CD14-positive monocyte (primary cell): ENCODE measurements at regions not wholly inside any gene's neighbourhood (a gene's known extent, or its start where the extent isn't known, plus 50 kb on each side); places are given as distances from the start of the nearest gene placed in this dataset.

Experiments
- DNase-seq, 3 donors: peaks; one replicate each; pipeline ENCODE4 v3.0.0-alpha.2; 2011 to 2022
- H2AFZ ChIP-seq: 2 replicates; pipeline ENCODE4 v1.6.0; 2012; ENCODE audit warnings: mild to moderate bottlenecking, low read depth, low read length, inconsistent platforms; ENCODE audit not compliant: insufficient read depth, poor library complexity, severe bottlenecking
- H3K27ac ChIP-seq, 2 donors: 1 replicate in 1 of 2; 2 replicates in 1 of 2; pipeline ENCODE4 v1.5.1; 2012 to 2013; ENCODE audit warnings: low read length in 2 of 2, control low read depth in 1 of 2, inconsistent platforms in 1 of 2, low read depth in 1 of 2, mild to moderate bottlenecking in 1 of 2
- H3K27me3 ChIP-seq, 2 donors: one replicate each; pipeline versions ENCODE4 v1.6.0 to v1.6.1; 2011 to 2013; ENCODE audit warnings: low read length in 2 of 2; ENCODE audit not compliant: control insufficient read depth in 2 of 2, insufficient read depth in 2 of 2
- H3K36me3 ChIP-seq, 2 donors: replicated peaks in 1 of 2; 1 replicate in 1 of 2; 2 replicates in 1 of 2; pipeline versions ENCODE4 v1.5.1 to v1.6.1; 2012 to 2013; ENCODE audit warnings: low read length in 2 of 2, control low read depth in 1 of 2, inconsistent platforms in 1 of 2, mild to moderate bottlenecking in 1 of 2; ENCODE audit not compliant: insufficient read depth in 2 of 2, control insufficient read depth in 1 of 2
- H3K4me1 ChIP-seq, 2 donors: 1 replicate in 1 of 2; 2 replicates in 1 of 2; pipeline versions ENCODE4 v1.5.1 to v1.6.1; 2012 to 2013; ENCODE audit warnings: low read length in 2 of 2, control low read depth in 1 of 2, inconsistent platforms in 1 of 2, mild to moderate bottlenecking in 1 of 2, moderate library complexity in 1 of 2; ENCODE audit not compliant: insufficient read depth in 2 of 2, control insufficient read depth in 1 of 2
- H3K4me2 ChIP-seq: replicated peaks from 2 replicates; pipeline ENCODE3; 2012; ENCODE audit warnings: low read length, moderate library complexity, mild to moderate bottlenecking; ENCODE audit not compliant: poor library complexity, severe bottlenecking; ENCODE audit errors: extremely low read depth
- H3K4me3 ChIP-seq, 3 experiments: fragments of 200-600 bp in 1 of 3; sonication (generic) in 1 of 3; replicated peaks in 1 of 3; 1 replicate in 2 of 3; 2 replicates in 1 of 3; pipeline ENCODE4 v1.5.1; 2011 to 2013; ENCODE audit warnings: low read length in 3 of 3, mild to moderate bottlenecking in 3 of 3, control low read depth in 2 of 3, low read depth in 2 of 3, inconsistent platforms in 1 of 3, moderate library complexity in 1 of 3
- H3K79me2 ChIP-seq: 2 replicates; pipeline ENCODE4 v1.6.0; 2012; ENCODE audit warnings: mild to moderate bottlenecking, control low read depth, inconsistent platforms, low read length, moderate library complexity; ENCODE audit not compliant: insufficient read depth
- H3K9ac ChIP-seq: 2 replicates; pipeline ENCODE4 v1.6.0; 2017; ENCODE audit warnings: low read length, mild to moderate bottlenecking; ENCODE audit not compliant: insufficient read depth, poor library complexity, severe bottlenecking
- H3K9me3 ChIP-seq, 2 donors: replicated peaks in 1 of 2; 1 replicate in 1 of 2; 2 replicates in 1 of 2; pipeline versions ENCODE4 v1.5.1 to v1.6.1; 2012 to 2013; ENCODE audit warnings: low read length in 2 of 2, control low read depth in 1 of 2; ENCODE audit not compliant: control insufficient read depth in 1 of 2, insufficient read depth in 1 of 2
- H4K20me1 ChIP-seq: 2 replicates; pipeline ENCODE4 v1.6.0; 2012; ENCODE audit warnings: mild to moderate bottlenecking, low read length, control low read depth, moderate library complexity; ENCODE audit not compliant: insufficient read depth
- H3K27ac Mint-ChIP-seq, 7 donors: one replicate each; pipeline ENCODE4 v1.8.0; 2020; ENCODE audit warnings: mild to moderate bottlenecking in 7 of 7, mixed read lengths in 7 of 7, moderate library complexity in 6 of 7, inconsistent platforms in 2 of 7
- H3K27me3 Mint-ChIP-seq, 3 donors: one replicate each; pipeline ENCODE4 v1.8.0; 2021 to 2022; ENCODE audit warnings: low read depth in 3 of 3, mild to moderate bottlenecking in 3 of 3, mixed read lengths in 3 of 3, moderate library complexity in 3 of 3, inconsistent platforms in 1 of 3
- H3K36me3 Mint-ChIP-seq, 2 donors: one replicate each; pipeline ENCODE4 v1.8.0; 2020; ENCODE audit warnings: mixed read lengths in 2 of 2, inconsistent platforms in 1 of 2, mild to moderate bottlenecking in 1 of 2
- H3K4me1 Mint-ChIP-seq: one replicate; pipeline ENCODE4 v1.8.0; 2020; ENCODE audit warnings: mild to moderate bottlenecking, mixed read lengths
- H3K4me3 Mint-ChIP-seq, 2 donors: one replicate each; pipeline ENCODE4 v1.8.0; 2020; ENCODE audit warnings: mild to moderate bottlenecking in 2 of 2, mixed read lengths in 2 of 2, moderate library complexity in 1 of 2
- H3K9me3 Mint-ChIP-seq, 7 donors: one replicate each; pipeline ENCODE4 v1.8.0; 2020 to 2022; ENCODE audit warnings: mixed read lengths in 7 of 7, mild to moderate bottlenecking in 6 of 7, moderate library complexity in 6 of 7, inconsistent platforms in 2 of 7
- CTCF ChIP-seq: fragments of 200-600 bp; IDR thresholded peaks from one replicate; pipeline ENCODE4 v1.8.0; 2022; ENCODE audit warnings: antibody characterized with exemption, mild to moderate bottlenecking
- WGBS: methylation state at CpG from one replicate; pipeline ENCODE4 v1.1.5; 2013; ENCODE audit warnings: missing lambda C conversion rate; ENCODE audit not compliant: insufficient coverage; 5-methylcytosine and 5-hydroxymethylcytosine counted together
- intact Hi-C, 2 donors: fragments of 100-400 bp; cut with micrococcal nuclease; formaldehyde crosslinking; loops; one replicate each; pipeline versions ENCODE4 v1.15.0 to v1.15.1; 2023

DNA sequence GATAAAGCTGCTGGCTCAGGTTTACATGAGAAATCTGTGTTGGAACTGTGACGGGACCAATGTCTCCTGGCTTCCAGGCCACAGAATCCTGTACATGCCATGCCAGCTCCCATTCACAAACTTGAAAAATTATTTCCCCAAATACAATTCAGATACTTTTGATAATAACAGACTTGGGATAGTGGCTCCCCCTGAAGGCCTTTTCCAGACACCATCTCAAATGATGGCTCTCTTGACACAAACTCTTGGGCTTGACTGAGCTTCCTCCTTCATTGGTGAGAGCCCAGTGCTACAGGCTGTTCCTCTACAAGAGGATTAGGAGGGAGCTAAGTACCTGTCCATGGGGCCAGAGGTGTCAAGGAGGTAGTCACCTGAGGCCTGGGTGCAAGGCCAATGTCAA lies 104.7 kb upstream of the PAX6 start:
- WGBS: 100% methylated on average over 1 of the region's 1 CpG
- Mint-ChIP-seq H3K36me3 (no peaks in the 10 kb centered on the region), H3K4me1 (no peaks in the 10 kb centered on the region), H3K9me3 (peaks cover 0 to 3% (median 0%) of the 10 kb centered on the region in 7 donors), H3K4me3 (no peak overlapping the region), H3K27ac (no peak overlapping the region), H3K27me3 (peaks cover 2 to 6% (median 2%) of the 10 kb centered on the region in 3 donors)
- no peak overlapping the region for H3K9ac ChIP-seq
- no peaks in the 10 kb centered on the region for H4K20me1 ChIP-seq
- H3K9me3 ChIP-seq: no peaks in the 10 kb centered on the region
- no peaks in the 10 kb centered on the region for H3K79me2 ChIP-seq
- H3K4me2 ChIP-seq: no peak overlapping the region
- DNase-seq: no peak
- no peak overlapping the region for H2AFZ ChIP-seq
- H3K36me3 ChIP-seq: no peaks in the 10 kb centered on the region
- no peaks in the 10 kb centered on the region for H3K27me3 ChIP-seq
- H3K4me1 ChIP-seq: no peaks in the 10 kb centered on the region
- TF ChIP-seq CTCF: no peak
- no peak overlapping the region for H3K27ac ChIP-seq
- intact Hi-C loops: no loop called here
- H3K4me3 ChIP-seq: no peak overlapping the region

- 100% methylated on average over 1 of the region's 1 CpG for WGBS
- Histone ChIP-seq H3K27me3 (no peaks in the 10 kb centered on the region), H4K20me1 (no peaks in the 10 kb centered on the region), H3K4me2 (no peak overlapping the region), H3K27ac (no peak overlapping the region), H3K9me3 (no peaks in the 10 kb centered on the region), H3K4me1 (no peaks in the 10 kb centered on the region), H3K36me3 (no peaks in the 10 kb centered on the region), H2AFZ (no peak overlapping the region), H3K79me2 (no peaks in the 10 kb centered on the region), H3K9ac (no peak overlapping the region), H3K4me3 (no peak overlapping the region)
- H3K27ac Mint-ChIP-seq: no peak overlapping the region
- no peaks in the 10 kb centered on the region for H3K36me3 Mint-ChIP-seq
- H3K4me1 Mint-ChIP-seq: no peaks in the 10 kb centered on the region
- H3K4me3 Mint-ChIP-seq: no peak overlapping the region
- TF ChIP-seq CTCF: no peak
- peaks cover 0 to 3% (median 0%) of the 10 kb centered on the region in 7 donors for H3K9me3 Mint-ChIP-seq
- DNase-seq: no peak
- H3K27me3 Mint-ChIP-seq: peaks cover 0 to 5% (median 0%) of the 10 kb centered on the region in 3 donors
- intact Hi-C loops: no loop called here
These were observed 102.9 kb upstream of the PAX6 start for GRCh38 chr11:31913985-31914384.
